IPS-NIHi11 (cell line): ENCODE measurements at regions not wholly inside any gene's neighbourhood (a gene's known extent, or its start where the extent isn't known, plus 50 kb on each side); places are given as distances from the start of the nearest gene placed in this dataset.
"Not testable (repeated sequence)": the region's sequence is repeated elsewhere in the genome, so short reads cannot be mapped to it uniquely, and the experiment has no call there.

Experiments used
- DNase-seq: peaks from one replicate; pipeline ENCODE4 v3.0.0; 2012; ENCODE audit warnings: mixed read lengths, low spot score

DNA sequence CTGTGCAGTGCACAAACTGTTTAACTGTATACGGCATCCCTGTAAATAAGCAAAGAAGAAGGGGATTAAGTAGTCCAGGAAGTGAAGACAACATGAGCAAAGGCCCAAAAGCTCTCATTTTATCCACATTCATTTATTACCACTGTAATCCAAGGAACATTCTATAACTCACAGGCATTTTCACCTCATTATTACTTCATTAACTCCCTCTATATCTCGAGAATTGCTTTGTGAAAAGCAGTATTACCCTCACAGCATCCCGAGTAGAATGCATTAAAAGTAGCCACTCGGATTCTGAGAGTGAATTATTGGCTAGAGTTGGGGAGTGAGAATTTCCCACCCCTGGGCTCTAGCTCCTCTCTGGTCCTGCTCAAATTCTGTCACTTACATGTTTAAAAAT lies 51.0 kb upstream of the CHCHD3 start:
- DNase-seq = no peak

DNA sequence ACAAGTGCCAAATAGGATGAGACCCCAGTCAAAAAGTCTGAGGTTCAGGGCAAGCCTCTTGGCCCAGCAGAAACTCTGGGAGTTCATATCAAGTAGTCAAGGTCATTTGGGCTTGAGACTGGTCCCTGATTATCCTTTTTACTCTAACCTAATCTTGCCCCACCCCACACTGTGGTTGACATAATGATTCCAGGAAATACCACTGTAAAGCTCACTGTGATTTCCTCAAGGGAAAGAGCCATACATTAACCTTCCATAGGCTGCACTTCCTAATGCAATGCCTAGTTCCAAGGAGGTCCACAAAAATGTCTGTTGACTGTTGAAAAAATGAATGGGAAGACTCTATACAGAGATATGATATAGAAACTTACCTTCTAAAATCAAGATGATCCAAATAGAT lies 52.9 kb upstream of the CHCHD3 start:
- DNase-seq = no peak

DNA sequence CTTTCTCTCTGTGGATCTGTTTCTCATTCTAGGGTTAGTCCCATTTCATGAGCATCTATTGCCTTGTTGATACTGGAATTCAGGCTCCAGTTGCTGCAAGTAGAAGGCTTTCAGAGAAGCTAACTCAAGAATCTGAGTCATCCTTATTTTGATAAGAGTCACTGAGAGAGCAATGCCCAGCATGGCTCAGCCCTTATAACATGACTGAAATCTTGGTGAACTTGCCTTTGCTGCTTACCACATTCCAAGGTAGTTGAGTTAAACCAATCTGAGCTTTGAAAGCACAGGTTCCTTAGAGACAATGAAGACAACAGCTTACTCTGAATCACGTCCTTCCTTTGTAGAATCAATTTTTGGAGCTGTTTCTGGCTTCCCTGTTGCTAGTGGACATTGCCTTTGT lies 53.6 kb upstream of the CHCHD3 start:
- DNase-seq = no peak

DNA sequence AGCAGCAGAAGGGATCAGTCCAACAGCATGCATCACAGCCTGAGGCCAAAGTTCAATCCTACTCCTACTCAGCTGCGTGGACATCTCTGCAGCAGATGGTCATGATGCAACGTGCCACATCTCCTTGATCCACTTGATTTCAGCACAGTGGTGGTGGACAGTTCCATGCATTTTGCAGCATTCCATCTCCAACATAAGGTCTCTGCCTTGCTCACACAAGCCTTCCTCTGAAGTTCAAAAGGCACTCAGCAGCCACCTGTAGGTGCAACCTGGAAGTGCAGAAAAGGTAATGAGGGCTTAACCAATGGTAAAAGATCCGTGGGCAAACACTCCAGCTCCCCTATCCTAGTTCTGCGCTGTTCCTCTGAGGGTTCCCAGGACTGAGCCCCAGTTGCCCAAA lies 57.5 kb upstream of the CHCHD3 start:
- peak; percentile 71 for DNase-seq

DNA sequence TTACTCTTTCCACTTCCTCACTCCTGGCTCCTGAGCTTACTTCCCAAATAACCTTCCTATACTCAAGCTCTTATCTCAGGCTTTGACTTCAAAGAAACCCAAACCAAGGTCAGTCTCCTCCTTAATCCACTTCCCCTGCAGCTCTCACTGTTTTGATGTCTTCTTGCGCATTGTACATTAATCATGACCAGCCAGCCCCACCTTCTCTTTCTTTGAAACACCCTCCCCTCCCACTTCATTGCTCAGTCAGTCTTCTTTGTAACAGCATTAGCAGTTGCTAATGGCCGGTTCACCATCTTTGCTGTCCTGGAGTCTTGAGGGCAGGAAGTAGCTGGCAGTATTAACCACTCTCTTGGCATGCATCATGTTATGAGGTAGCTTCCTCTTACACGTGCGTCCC lies 57.9 kb upstream of the CHCHD3 start:
- no peak for DNase-seq

DNA sequence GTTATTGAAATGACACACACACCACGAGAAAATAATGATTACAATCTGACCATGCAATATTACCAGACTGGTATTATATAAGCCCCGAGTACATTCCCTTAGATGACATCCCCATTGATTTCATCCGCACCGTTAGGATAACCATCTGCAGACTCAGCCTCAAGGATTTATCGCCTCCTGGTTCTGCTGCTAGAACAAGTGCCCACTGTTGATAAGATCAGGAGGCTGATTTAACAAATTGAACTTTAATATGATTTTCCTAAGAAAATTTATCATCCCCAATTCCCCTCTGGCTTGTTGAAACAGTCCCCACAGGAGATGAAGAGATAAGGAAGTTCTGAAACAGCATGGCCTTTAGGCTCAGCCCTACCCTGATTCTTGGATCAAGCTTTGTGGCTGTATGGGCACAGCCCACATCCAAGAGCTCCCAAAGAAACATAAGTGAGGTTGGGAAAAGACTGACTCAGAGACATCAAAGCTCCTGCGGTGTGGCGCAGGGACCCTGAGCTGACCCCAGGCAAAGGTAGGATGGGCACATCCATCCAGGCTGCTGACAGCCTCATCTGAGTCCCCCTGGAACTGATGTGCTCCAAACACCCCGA lies 59.2 kb upstream of the CHCHD3 start:
- no peak for DNase-seq

DNA sequence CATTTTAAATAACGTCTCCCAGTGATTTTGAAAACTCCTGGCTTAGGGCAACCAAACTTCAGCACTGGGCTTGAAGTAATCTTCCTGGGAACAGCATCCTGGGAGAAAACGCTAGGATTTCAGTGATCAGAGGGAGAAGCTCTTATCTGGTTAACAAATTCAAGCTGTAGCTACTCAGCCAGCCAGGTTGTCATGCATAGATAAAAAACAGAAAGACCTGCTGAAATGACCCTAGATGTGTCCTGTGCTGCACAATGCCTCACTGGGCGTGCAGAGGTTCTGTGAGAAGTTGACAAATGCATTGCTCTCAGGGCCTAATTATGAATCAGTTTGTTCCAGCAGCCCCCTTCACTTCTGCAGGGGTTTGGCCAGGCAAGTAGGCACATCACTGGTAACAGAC lies 68.9 kb upstream of the CHCHD3 start:
- DNase-seq = no peak

DNA sequence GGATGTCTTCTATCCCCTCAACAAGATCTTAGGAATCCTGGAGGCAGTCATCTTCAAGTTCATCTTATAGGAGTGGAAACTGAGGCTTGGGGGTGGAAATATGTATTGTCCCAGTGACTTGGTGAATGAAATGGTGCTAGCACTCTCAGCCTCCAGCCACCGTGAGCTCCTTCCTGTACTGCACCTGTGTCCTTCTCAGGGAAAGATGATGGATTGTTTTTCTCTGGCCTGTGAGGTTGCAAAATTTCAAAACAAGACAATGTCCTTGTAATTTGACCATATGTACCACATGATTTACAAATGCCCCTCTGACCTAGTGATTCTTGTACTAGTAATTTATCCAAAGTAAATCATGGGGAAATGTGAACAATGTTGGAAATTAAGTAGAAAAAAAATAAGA lies 71.0 kb upstream of the CHCHD3 start:
- DNase-seq = no peak

DNA sequence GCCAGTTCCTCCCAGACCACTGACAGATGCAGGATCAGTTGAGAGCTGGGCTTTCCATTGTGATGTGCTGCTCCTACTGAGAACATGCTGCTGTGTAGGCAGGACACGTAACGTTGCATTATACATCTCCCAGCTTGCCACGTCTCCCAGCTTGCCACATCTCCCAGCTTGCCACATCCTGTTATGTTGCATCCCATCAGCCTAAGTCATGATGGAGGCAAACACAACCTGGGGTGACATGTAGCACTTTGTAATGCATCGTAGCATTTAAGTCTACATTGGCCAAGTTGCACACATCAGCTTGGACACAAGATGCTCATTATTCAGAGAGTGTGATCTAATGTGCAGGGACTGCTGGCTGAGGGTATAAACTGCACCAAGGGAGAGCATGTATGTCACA lies 73.3 kb upstream of the CHCHD3 start:
- no peak for DNase-seq

DNA sequence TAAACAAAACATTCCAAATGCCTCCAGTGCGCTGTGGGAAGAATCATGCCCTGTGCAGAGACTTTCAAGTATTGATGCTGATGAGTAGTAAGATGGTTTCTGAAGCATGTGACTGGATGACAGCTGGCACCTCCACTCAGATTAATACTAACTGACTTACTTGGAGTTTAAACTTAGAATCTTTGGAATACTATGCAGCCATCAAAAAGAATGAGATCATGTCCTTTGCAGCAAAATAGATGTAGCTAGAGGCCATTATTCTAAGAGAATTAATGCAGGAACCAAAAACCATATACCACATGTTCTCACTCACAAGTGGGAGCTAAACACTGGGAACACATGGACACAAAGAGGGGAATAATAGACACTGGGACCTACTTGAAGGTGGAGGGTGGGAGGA lies 73.8 kb upstream of the CHCHD3 start:
- no peak for DNase-seq

DNA sequence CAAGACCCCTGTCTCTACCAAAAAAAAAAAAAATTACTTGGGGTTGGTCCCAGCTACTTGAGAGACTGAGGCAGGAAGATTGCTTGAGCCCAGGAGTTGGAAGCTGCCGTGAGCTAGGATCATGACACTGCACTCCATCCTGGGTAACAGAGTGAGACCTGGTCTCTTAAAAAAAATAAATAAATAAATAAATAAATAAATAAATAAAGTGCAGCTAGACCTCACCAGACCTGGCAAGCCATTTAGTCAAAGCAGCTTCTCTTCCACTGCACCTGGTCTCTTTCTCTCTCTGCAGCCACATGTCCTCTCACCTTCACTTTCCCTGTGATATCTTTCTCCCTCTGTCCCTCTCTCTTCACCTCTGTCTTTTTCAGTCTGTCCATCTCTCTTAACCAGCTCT lies 75.2 kb upstream of the CHCHD3 start:
- DNase-seq = no peak

DNA sequence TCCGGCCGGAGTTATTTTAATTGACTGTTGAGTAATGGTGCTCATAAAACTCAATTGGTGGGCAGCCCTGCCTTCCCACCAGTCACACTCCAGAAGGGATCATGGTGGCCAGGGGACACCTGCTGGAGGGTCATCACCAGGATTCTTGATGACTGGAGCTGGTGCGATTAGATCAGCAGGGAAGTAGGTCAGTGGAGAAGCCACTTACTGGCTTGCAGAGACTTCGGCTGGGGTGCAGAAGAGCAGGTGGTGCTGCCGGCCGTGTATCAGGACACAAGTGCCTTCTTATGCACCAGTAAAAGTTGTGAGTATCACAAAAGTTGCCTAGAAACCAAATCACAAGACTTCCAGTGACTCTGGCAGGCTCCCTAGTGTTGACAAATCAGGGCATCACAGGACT lies 82.6 kb upstream of the CHCHD3 start:
- DNase-seq = no peak

DNA sequence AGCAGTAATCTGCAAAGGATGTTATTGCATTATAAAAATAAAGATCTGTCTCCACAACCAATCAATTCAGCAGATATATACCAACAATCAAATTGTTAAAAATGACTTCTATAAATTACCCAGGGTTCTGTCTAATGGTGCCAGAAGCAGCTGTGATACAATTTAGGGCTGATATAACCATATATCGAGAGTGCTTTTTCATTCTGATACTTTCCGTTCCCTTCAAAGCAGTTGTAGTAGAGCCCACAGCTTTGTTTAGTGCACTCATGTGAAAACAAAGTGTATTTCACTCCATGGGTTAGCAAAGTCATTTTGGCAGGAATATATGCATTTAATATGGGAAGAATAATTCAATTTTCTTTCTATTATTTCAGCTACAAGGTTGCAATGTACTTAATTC lies 83.1 kb upstream of the CHCHD3 start:
- no peak for DNase-seq

DNA sequence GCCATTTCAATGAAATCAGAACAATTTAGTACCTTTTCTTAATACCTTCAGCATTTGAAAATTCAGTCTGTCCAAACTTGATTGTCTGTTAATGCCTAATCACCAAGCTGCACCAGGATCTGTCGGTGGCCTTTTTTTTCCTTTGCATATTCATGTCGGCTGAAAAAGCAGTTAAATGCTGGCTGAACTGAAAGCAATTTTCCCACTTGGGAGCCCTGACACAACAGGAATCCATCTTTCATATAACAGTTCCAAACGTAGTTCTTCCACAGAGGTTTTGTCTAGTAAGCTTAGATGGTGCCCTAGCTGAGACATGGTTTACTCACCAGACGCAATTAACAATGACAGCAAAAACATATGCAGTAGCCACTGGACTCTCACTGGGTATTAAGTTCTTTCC lies 83.6 kb upstream of the CHCHD3 start:
- DNase-seq = no peak

DNA sequence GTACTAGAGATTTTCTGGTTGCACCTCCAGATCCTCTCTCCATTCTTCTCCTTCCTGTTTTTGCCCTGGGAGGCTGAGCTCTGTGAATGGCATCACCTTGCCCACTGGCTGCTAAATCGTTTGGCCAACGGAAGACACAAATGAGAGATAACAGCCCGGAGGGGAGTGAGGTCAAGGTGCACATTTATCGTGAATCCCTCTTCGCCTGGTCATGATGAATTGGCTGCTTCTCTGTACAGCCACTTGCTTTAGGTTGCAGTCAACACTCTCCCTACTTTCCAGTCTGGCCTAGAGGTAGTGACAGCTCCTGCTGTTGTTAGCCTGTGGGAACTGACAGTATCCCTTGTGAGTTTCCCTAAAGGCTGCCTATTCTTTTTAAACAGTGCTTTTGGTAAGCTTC lies 85.4 kb upstream of the CHCHD3 start:
- DNase-seq = no peak

DNA sequence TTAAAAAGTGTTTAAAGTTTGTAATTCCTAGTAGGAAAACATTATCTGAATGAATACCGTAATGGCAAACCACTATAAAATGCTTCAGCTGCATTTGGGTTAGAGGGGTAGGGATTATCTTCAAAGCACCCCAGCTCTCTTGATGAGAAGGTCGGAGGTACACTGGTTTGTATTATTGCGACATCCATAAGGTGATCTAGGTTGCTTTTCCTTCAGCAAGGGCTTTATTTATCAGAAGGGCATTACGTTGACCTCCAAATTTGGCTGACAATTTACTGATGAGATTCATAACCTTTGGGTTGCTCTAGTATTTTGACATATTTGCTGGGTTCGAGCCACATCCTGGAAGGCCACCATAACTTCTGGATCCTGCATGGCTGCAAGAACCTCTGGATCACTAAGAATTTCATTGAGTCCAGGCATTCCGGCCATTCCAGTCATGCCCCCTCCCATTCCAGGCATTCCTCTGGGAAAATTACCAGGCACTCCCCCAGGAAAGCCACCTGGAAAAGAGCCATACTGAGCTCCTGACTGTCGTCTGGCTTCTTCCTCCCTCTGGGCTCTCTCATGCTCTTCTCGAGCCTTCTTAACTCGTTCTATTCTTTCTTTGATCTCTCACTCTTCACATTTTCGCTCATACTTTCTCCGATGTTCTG lies 83.6 kb upstream of the EXOC4 start:
- not testable (repeated sequence) for DNase-seq

DNA sequence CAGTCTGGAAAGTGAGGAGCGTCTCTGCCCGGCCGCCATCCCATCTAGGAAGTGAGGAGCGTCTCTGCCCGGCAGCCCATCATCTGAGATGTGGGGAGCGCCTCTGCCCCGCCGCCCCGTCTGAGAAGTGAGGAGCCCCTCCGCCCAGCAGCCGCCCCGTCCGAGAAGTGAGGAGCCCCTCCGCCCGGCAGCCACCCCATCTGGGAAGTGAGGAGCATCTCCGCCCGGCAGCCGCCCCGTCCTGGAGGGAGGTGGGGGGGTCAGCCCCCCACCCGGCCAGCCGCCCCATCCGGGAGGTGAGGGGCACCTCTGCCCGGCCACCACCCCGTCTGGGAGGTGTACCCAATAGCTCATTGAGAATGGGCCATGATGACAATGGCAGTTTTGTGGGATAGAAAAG lies 75.4 kb upstream of the EXOC4 start:
- DNase-seq = not testable (repeated sequence)

DNA sequence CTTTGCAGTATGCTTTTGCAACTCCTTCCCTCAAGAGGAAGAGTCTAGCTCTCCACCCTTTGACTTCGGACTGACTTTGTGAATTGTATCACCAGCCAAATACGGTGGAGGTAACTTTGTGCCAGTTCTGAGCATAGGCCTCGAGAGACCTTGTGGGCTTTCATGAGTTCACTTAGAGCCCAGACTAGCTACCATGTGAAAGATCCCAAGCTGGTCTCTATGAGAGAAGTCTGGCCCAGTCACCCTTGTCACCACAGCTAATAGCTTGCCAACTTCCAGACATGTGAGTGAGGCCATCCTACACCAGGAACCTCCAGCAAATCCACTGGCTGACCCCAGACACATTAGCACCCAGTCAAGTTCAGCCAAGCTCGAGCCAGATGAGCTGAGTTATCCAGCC lies 72.2 kb upstream of the EXOC4 start:
- no peak for DNase-seq

DNA sequence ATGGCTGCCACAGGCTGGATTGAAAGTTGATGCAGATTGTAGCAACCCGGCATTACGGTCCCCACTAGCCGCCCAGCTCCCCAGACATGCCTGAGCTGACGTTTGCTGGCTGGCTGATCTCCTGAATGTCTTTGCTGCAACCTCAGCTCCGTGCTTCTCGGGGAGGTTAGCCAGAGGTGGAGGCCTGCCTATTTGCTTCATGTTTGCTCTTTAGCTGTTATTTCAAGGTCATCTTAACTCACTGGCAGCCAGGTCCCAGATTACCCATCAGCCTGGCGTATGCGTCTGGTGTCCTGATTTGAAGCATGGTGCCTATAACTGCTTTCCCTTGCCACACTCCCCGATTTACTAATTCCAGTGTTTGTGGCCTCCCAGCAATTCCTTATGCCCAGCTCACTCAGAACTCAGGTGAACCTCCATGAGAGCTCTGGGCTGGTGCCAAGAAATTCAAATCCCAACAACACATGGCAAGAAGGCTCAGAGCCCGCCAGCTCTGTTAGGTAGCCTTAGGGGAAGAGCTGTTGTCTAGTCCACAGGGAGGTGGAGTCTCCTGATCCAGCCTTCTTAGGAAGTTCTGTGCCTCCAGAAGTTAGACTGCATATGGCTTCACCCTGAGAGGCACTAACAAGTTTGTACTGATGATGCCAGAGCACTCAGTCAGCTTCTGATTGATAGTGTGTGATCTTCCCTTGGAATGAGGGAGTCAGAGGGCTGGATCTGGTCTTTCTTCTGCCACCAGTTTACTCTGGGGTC lies 69.7 kb upstream of the EXOC4 start:
- no peak for DNase-seq

DNA sequence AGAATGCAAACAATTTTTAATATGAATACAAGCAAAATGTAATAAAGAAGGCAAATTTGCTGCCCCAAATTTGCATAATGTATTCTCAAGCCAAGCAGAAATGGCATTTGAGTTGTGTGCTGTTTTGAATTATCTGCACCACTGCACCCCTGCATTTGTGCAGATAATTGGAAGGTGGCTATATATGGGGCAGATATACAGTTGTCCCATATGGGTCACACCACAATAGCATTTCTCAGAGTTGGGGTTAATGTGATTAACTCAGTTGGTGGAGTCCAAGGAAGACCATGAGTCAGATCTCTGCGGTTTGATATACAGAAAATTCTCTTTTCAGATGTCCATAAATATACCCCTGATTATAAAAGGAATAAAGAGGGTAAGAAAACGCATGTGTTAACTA lies 68.9 kb upstream of the EXOC4 start:
- DNase-seq = no peak

DNA sequence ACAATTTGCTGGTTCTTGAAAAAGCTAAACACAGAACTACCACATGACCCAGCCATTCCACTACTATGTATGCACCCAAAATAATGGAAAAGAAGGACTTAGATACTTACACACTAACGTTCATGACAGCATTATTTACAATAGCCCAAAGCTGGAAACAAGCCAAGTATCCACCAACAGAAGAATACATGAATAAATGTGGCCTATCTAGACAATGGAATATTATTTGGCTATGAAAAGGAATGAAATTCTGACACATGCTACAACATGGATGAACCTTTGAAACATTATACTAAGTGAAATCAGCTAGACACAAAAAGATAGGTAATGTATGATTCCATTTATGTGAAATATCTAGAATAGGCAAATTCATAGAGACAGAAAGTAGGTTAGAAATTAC lies 67.4 kb upstream of the EXOC4 start:
- no peak for DNase-seq

DNA sequence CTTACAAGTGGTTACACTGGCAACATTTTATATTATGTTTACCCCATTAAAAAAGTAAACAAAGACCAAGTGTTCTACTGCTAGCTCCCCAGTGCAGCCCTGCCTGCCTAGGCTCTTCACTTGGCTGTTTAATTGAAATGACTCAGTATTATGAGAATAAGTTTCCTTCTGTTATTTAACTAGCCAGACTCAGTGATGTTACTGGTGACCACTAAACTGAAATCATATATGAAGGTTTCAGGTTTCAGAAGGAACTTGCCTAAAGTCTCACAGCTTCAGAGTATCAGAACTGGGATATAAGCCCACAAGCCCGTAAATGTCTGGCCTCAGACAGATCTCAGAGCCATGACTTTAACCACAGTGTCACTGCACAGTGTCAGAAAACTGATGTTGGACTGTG lies 66.8 kb upstream of the EXOC4 start:
- no peak for DNase-seq

DNA sequence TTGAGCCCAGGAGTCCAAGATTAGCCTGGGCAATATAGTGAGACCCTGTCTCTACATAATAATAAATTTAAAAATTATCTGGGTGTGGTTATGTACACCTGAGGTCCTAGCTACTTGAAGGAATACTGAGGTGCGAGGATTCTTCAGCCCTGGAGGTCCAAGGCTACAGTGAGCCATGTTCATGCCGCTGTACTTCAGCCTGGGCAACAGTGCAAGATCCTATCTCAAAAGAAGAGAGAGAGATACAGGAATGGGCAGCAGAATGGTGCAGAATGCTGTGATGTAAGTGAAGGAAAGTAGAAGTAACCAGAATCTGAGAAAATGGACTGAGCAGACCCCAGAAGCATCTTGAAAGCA lies 62.7 kb upstream of the EXOC4 start:
- no peak for DNase-seq

DNA sequence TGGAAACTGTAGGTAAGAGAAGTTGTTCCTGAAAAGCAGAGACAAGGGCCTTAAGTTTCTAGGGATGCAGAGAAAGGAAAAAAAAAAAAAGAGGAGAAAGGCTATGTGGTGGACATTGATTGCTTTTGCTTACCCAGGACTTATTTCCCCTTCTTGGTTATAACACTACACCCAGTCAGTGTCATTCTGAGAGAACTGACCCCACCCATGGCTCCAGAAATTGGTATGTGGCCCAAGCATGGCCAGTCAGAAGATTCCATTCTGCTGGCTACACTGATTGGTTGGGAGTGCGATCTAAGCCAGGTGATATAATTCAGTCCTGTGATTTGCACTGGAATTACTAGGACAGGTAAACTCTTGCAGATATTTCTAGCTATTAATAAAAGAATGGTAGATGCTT lies 62.2 kb upstream of the EXOC4 start:
- DNase-seq = no peak
